ENCODE measurements at regions not wholly inside any gene's neighbourhood (a gene's known extent, or its start where the extent isn't known, plus 50 kb on each side); places are given as distances from the start of the nearest gene placed in this dataset.

GRCh38 chr12:91287753-91288152 is 105.1 kb upstream of the DCN start:
- no peak overlapping the region for H3K4me3 Mint-ChIP-seq (ENCODE audit: unreplicated experiment)
- H3K27ac Mint-ChIP-seq (ENCODE audit: low read depth, unreplicated experiment), result no peak overlapping the region
- no peaks in the 10 kb centered on the region for H3K4me1 Mint-ChIP-seq (ENCODE audit: insufficient read depth, unreplicated experiment)
- H3K36me3 Mint-ChIP-seq (ENCODE audit: insufficient read depth, unreplicated experiment), result no peaks in the 10 kb centered on the region
- peaks cover 79% of the 10 kb centered on the region for H3K27me3 Mint-ChIP-seq (ENCODE audit: insufficient read depth, unreplicated experiment)
- BruUV-seq (replicated peaks), result no TSS peak
- TF ChIP-seq, protein P1, sequence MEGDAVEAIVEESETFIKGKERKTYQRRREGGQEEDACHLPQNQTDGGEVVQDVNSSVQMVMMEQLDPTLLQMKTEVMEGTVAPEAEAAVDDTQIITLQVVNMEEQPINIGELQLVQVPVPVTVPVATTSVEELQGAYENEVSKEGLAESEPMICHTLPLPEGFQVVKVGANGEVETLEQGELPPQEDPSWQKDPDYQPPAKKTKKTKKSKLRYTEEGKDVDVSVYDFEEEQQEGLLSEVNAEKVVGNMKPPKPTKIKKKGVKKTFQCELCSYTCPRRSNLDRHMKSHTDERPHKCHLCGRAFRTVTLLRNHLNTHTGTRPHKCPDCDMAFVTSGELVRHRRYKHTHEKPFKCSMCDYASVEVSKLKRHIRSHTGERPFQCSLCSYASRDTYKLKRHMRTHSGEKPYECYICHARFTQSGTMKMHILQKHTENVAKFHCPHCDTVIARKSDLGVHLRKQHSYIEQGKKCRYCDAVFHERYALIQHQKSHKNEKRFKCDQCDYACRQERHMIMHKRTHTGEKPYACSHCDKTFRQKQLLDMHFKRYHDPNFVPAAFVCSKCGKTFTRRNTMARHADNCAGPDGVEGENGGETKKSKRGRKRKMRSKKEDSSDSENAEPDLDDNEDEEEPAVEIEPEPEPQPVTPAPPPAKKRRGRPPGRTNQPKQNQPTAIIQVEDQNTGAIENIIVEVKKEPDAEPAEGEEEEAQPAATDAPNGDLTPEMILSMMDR (IDR thresholded peaks at IDR 0.05; ENCODE audit: unreplicated experiment), result no peak
- no peaks in the 10 kb centered on the region for H3K9me3 Mint-ChIP-seq (ENCODE audit: unreplicated experiment)
- POLR2A ChIA-PET, result no interaction called here
- intact Hi-C loops (cut with micrococcal nuclease), result no loop called here
- CTCF ChIA-PET, result no interaction called here
- no peak for DNase-seq (ENCODE audit: unreplicated experiment)

DNA sequence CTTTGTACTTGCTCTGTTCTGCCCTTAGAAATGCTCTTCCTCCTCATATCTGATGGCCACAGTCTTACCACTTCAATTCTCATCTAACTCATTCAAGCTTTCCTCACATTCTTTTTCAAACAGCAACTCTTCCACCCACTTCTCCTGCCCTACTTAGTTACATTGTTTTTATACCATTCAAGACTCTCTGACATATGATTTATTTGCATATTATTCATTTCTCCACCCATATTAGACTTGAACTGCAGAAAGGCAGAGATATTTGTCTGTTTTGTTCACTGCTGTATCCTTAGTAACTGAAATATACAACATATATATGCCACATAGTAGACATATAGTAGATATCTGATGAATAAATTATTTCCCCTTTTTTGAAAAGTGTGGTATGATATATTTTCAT is 95.5 kb upstream of the DCN start:
- Mint-ChIP-seq H3K36me3 (ENCODE audit: insufficient read depth, unreplicated experiment) (no peaks in the 10 kb centered on the region), H3K27me3 (ENCODE audit: insufficient read depth, unreplicated experiment) (peaks cover 66% of the 10 kb centered on the region), H3K4me1 (ENCODE audit: insufficient read depth, unreplicated experiment) (no peaks in the 10 kb centered on the region), H3K27ac (ENCODE audit: low read depth, unreplicated experiment) (no peak overlapping the region), H3K4me3 (ENCODE audit: unreplicated experiment) (no peak overlapping the region), H3K9me3 (ENCODE audit: unreplicated experiment) (no peaks in the 10 kb centered on the region)
- CTCF ChIA-PET, result no interaction called here
- DNase-seq (ENCODE audit: unreplicated experiment), result no peak
- intact Hi-C loops (cut with micrococcal nuclease), result no loop called here
- no TSS peak for BruUV-seq (replicated peaks)
- TF ChIP-seq, protein P1 (IDR thresholded peaks at IDR 0.05; ENCODE audit: unreplicated experiment), result no peak
- POLR2A ChIA-PET, result no interaction called here

DNA sequence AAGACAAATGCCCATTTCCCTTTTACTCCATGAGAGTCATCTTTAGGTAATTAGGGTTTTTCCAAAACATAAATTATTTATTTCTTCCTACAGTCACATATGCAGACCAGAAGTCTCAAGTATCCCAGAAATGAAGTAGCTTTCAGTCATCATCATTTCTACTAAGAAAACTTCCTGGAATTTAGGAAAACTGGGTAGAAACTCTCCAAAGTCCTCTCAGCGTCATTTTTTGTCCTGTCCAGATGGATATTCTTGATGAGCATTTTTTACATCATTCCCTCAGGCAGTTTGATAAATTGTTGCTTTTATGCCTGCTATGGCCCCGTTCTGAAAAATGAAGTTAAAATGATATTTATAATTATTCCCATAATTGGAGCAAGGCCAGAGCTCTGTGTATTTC is 93.9 kb upstream of the DCN start:
- Mint-ChIP-seq H3K9me3 (ENCODE audit: unreplicated experiment) (no peaks in the 10 kb centered on the region), H3K36me3 (ENCODE audit: insufficient read depth, unreplicated experiment) (no peaks in the 10 kb centered on the region), H3K4me1 (ENCODE audit: insufficient read depth, unreplicated experiment) (no peaks in the 10 kb centered on the region), H3K27ac (ENCODE audit: low read depth, unreplicated experiment) (no peak overlapping the region), H3K27me3 (ENCODE audit: insufficient read depth, unreplicated experiment) (peaks cover 83% of the 10 kb centered on the region), H3K4me3 (ENCODE audit: unreplicated experiment) (no peak overlapping the region)
- ChIA-PET POLR2A (no interaction called here), CTCF (no interaction called here)
- TF ChIP-seq, protein P1 (IDR thresholded peaks at IDR 0.05; ENCODE audit: unreplicated experiment), result no peak
- DNase-seq (ENCODE audit: unreplicated experiment), result no peak
- intact Hi-C loops (cut with micrococcal nuclease), result no loop called here
- BruUV-seq (replicated peaks), result no TSS peak

DNA sequence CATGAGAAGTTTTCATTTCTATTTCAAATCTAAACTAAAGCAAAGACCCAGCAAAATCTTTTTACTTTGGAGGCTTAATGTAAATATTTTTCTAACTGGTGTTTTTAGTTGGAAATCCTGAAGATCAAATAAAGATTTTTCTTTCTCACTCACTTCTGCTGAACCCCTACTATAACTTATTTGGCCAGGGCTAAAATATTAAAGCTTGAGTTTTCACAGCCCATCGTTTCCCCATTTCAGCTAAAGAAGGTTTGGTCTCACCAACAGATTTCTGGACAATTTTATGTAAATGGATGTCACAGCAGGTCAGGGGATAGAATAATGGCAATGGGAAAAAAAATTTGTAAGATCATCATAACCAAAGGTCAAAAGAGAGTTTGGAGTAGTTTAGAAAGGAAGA is 92.7 kb upstream of the DCN start:
- H3K9me3 Mint-ChIP-seq (ENCODE audit: unreplicated experiment), result no peaks in the 10 kb centered on the region
- no peak for DNase-seq (ENCODE audit: unreplicated experiment)
- H3K4me3 Mint-ChIP-seq (ENCODE audit: unreplicated experiment), result no peak overlapping the region
- ChIA-PET POLR2A (interaction anchor here (0.7 kb wide), 1 partner anchor 53 kb away, joined by 3 read pairs; no protein-coding TSS in a partner anchor), CTCF (interaction anchor here (0.6 kb wide), 1 partner anchor 306 kb away, joined by 3 read pairs; no protein-coding TSS in a partner anchor)
- peaks cover 85% of the 10 kb centered on the region for H3K27me3 Mint-ChIP-seq (ENCODE audit: insufficient read depth, unreplicated experiment)
- intact Hi-C loops (cut with micrococcal nuclease), result no loop called here
- H3K4me1 Mint-ChIP-seq (ENCODE audit: insufficient read depth, unreplicated experiment), result no peaks in the 10 kb centered on the region
- no peak overlapping the region for H3K27ac Mint-ChIP-seq (ENCODE audit: low read depth, unreplicated experiment)
- TF ChIP-seq, protein P1 (IDR thresholded peaks at IDR 0.05; ENCODE audit: unreplicated experiment), result no peak
- H3K36me3 Mint-ChIP-seq (ENCODE audit: insufficient read depth, unreplicated experiment), result no peaks in the 10 kb centered on the region
- no TSS peak for BruUV-seq (replicated peaks)

Measured in MCF 10A (cell line).